IPS-15b (cell line): ENCODE measurements at regions not wholly inside any gene's neighbourhood (a gene's known extent, or its start where the extent isn't known, plus 50 kb on each side); places are given as distances from the start of the nearest gene placed in this dataset.
"Not testable (repeated sequence)": the region's sequence is repeated elsewhere in the genome, so short reads cannot be mapped to it uniquely, and the experiment has no call there.

Source experiments
- H3K27me3 ChIP-seq: one replicate; pipeline ENCODE4 v1.6.1; 2013; ENCODE audit warnings: low read length; ENCODE audit not compliant: control insufficient read depth, insufficient read depth
- H3K36me3 ChIP-seq: one replicate; pipeline ENCODE4 v1.6.1; 2013; ENCODE audit warnings: low read length; ENCODE audit not compliant: control insufficient read depth, insufficient read depth
- H3K4me1 ChIP-seq: one replicate; pipeline ENCODE4 v1.6.1; 2013; ENCODE audit warnings: mild to moderate bottlenecking, low read length; ENCODE audit not compliant: control insufficient read depth, insufficient read depth
- H3K4me3 ChIP-seq: one replicate; pipeline ENCODE4 v1.5.1; 2013; ENCODE audit warnings: low read depth, low read length
- H3K9ac ChIP-seq: one replicate; pipeline ENCODE4 v1.6.1; 2013; ENCODE audit warnings: low read depth, mild to moderate bottlenecking, low read length
- H3K9me3 ChIP-seq: one replicate; pipeline ENCODE4 v1.6.1; 2013; ENCODE audit warnings: mild to moderate bottlenecking, low read length; ENCODE audit not compliant: control insufficient read depth, insufficient read depth

GRCh38 chr21:38999161-38999560, 184.1 kb downstream of the PSMG1 start:
- no peaks in the 10 kb centered on the region for H3K27me3 ChIP-seq
- no peak overlapping the region for H3K9ac ChIP-seq
- no peaks in the 10 kb centered on the region for H3K9me3 ChIP-seq
- no peaks in the 10 kb centered on the region for H3K36me3 ChIP-seq
- H3K4me1 ChIP-seq, result no peaks in the 10 kb centered on the region
- H3K4me3 ChIP-seq, result no peak overlapping the region

GRCh38 chr21:38998281-38998680, 185.0 kb downstream of the PSMG1 start:
- H3K9me3 ChIP-seq, H3K27me3 ChIP-seq, H3K4me3 ChIP-seq, H3K9ac ChIP-seq, H3K36me3 ChIP-seq, H3K4me1 ChIP-seq: not testable (repeated sequence)

GRCh38 chr21:38997843-38998175, 185.4 kb downstream of the PSMG1 start:
- H3K27me3 ChIP-seq, H3K36me3 ChIP-seq, H3K4me3 ChIP-seq, H3K4me1 ChIP-seq, H3K9me3 ChIP-seq, H3K9ac ChIP-seq: not testable (repeated sequence)

- no peaks in the 10 kb centered on the region for H3K9me3 ChIP-seq
- no peaks in the 10 kb centered on the region for H3K4me1 ChIP-seq
- no peak overlapping the region for H3K9ac ChIP-seq
- H3K36me3 ChIP-seq, result no peaks in the 10 kb centered on the region
- no peak overlapping the region for H3K4me3 ChIP-seq
- no peaks in the 10 kb centered on the region for H3K27me3 ChIP-seq
Measured at GRCh38 chr21:38997051-38997842, 186.0 kb downstream of the PSMG1 start.

GRCh38 chr21:38996355-38996754, 186.9 kb downstream of the PSMG1 start:
- no peak overlapping the region for H3K9ac ChIP-seq
- H3K27me3 ChIP-seq, result peaks cover 2% of the 10 kb centered on the region
- H3K36me3 ChIP-seq, result no peaks in the 10 kb centered on the region
- H3K4me1 ChIP-seq, result no peaks in the 10 kb centered on the region
- H3K9me3 ChIP-seq, result no peaks in the 10 kb centered on the region
- no peak overlapping the region for H3K4me3 ChIP-seq

GRCh38 chr21:38995731-38996130, 187.5 kb downstream of the PSMG1 start:
- peaks cover under 1% of the 10 kb centered on the region for H3K4me1 ChIP-seq
- no peaks in the 10 kb centered on the region for H3K9me3 ChIP-seq
- H3K4me3 ChIP-seq, result no peak overlapping the region
- peaks cover 2% of the 10 kb centered on the region for H3K27me3 ChIP-seq
- H3K36me3 ChIP-seq, result no peaks in the 10 kb centered on the region
- no peak overlapping the region for H3K9ac ChIP-seq

GRCh38 chr21:38995071-38995669, 188.1 kb downstream of the PSMG1 start:
- Histone ChIP-seq H3K36me3 (no peaks in the 10 kb centered on the region), H3K4me3 (no peak overlapping the region), H3K9me3 (no peaks in the 10 kb centered on the region), H3K9ac (no peak overlapping the region), H3K4me1 (peaks cover 2% of the 10 kb centered on the region), H3K27me3 (peaks cover 2% of the 10 kb centered on the region)

- no peaks in the 10 kb centered on the region for H3K9me3 ChIP-seq
- no peak overlapping the region for H3K4me3 ChIP-seq
- H3K27me3 ChIP-seq, result peaks cover 2% of the 10 kb centered on the region
- H3K36me3 ChIP-seq, result no peaks in the 10 kb centered on the region
- peaks cover 5% of the 10 kb centered on the region for H3K4me1 ChIP-seq
- H3K9ac ChIP-seq, result no peak overlapping the region
Measured at GRCh38 chr21:38994042-38994441, 188.3 kb downstream of the ETS2 start.

GRCh38 chr21:38993561-38993960, 187.8 kb downstream of the ETS2 start:
- H3K4me3 ChIP-seq, result no peak overlapping the region
- no peaks in the 10 kb centered on the region for H3K9me3 ChIP-seq
- no peak overlapping the region for H3K9ac ChIP-seq
- peaks cover 5% of the 10 kb centered on the region for H3K4me1 ChIP-seq
- peaks cover 2% of the 10 kb centered on the region for H3K27me3 ChIP-seq
- H3K36me3 ChIP-seq, result no peaks in the 10 kb centered on the region

- Histone ChIP-seq H3K27me3 (peaks cover 2% of the 10 kb centered on the region), H3K36me3 (no peaks in the 10 kb centered on the region), H3K4me3 (no peak overlapping the region), H3K9ac (no peak overlapping the region), H3K4me1 (peaks cover 5% of the 10 kb centered on the region), H3K9me3 (no peaks in the 10 kb centered on the region)
Measured at GRCh38 chr21:38992737-38993136, 187.0 kb downstream of the ETS2 start.

- Histone ChIP-seq H3K9ac (no peak overlapping the region), H3K27me3 (peaks cover 2% of the 10 kb centered on the region), H3K36me3 (no peaks in the 10 kb centered on the region), H3K4me3 (no peak overlapping the region), H3K4me1 (peaks cover 5% of the 10 kb centered on the region), H3K9me3 (no peaks in the 10 kb centered on the region)
Measured at GRCh38 chr21:38990424-38990794, 184.7 kb downstream of the ETS2 start.

GRCh38 chr21:38989745-38990423, 184.2 kb downstream of the ETS2 start:
- Histone ChIP-seq H3K9ac (no peak overlapping the region), H3K9me3 (no peaks in the 10 kb centered on the region), H3K36me3 (no peaks in the 10 kb centered on the region), H3K4me3 (no peak overlapping the region), H3K4me1 (peaks cover 5% of the 10 kb centered on the region), H3K27me3 (peaks cover 2% of the 10 kb centered on the region)
